ENCODE measurements at regions not wholly inside any gene's neighbourhood (a gene's known extent, or its start where the extent isn't known, plus 50 kb on each side); places are given as distances from the start of the nearest gene placed in this dataset.
A peak's percentile ranks its signal among the peaks of the same experiment; 100 is the strongest.

GRCh38 chr2:189299974-189300373 is 120.4 kb upstream of the COL5A2 start:
- no peaks in the 10 kb centered on the region for H3K9me3 Mint-ChIP-seq
- no peaks in the 10 kb centered on the region for H3K36me3 Mint-ChIP-seq (ENCODE audit: low read depth)
- H3K27me3 Mint-ChIP-seq (ENCODE audit: low read depth) = no peaks in the 10 kb centered on the region
- DNase-seq = no peak
- CTCF ChIA-PET = interaction anchor here (1.4 kb wide), 1 partner anchor 157 kb away, joined by 6 read pairs; no protein-coding TSS in a partner anchor
- peak overlapping the region; percentile 89 for H3K27ac Mint-ChIP-seq
- intact Hi-C loops (cut with micrococcal nuclease) = loop anchor here (5.0 to 10.0 kb wide), 8 partner anchors 107 to 1725 kb away; partner anchors contain the start of genes NEMP2, OSGEPL1 and SLC40A1
- no peak overlapping the region for H3K4me3 Mint-ChIP-seq
- peaks cover 88% of the 10 kb centered on the region for H3K4me1 Mint-ChIP-seq (ENCODE audit: low read depth)

- DNase-seq = peak; percentile 77
- H3K4me3 Mint-ChIP-seq = no peak overlapping the region
- CTCF ChIA-PET = interaction anchor here (1.4 kb wide), 1 partner anchor 158 kb away, joined by 6 read pairs; no protein-coding TSS in a partner anchor
- H3K9me3 Mint-ChIP-seq = no peaks in the 10 kb centered on the region
- no peaks in the 10 kb centered on the region for H3K36me3 Mint-ChIP-seq (ENCODE audit: low read depth)
- peaks cover 85% of the 10 kb centered on the region for H3K4me1 Mint-ChIP-seq (ENCODE audit: low read depth)
- H3K27ac Mint-ChIP-seq = peak overlapping the region; percentile 89
- H3K27me3 Mint-ChIP-seq (ENCODE audit: low read depth) = no peaks in the 10 kb centered on the region
- intact Hi-C loops (cut with micrococcal nuclease) = loop anchor here (5.0 to 10.0 kb wide), 8 partner anchors 106 to 1724 kb away; partner anchors contain the start of genes NEMP2, OSGEPL1 and SLC40A1
Measured at GRCh38 chr2:189300916-189301315, 121.4 kb upstream of the COL5A2 start.

GRCh38 chr2:189302274-189302948 is 122.8 kb upstream of the COL5A2 start:
- H3K9me3 Mint-ChIP-seq = no peaks in the 10 kb centered on the region
- DNase-seq = peak; percentile 41
- no peaks in the 10 kb centered on the region for H3K36me3 Mint-ChIP-seq (ENCODE audit: low read depth)
- peak overlapping the region; percentile 7 for H3K4me3 Mint-ChIP-seq
- CTCF ChIA-PET = no interaction called here
- intact Hi-C loops (cut with micrococcal nuclease) = loop anchor here (1.0 to 10.0 kb wide), 10 partner anchors 105 to 1722 kb away; partner anchors contain the start of genes NEMP2, ORMDL1, OSGEPL1 and PMS1
- peak overlapping the region; percentile 91 for H3K27ac Mint-ChIP-seq
- H3K4me1 Mint-ChIP-seq (ENCODE audit: low read depth) = peaks cover 79% of the 10 kb centered on the region
- H3K27me3 Mint-ChIP-seq (ENCODE audit: low read depth) = no peaks in the 10 kb centered on the region

GRCh38 chr2:189304360-189304759 is 124.8 kb upstream of the COL5A2 start:
- no peaks in the 10 kb centered on the region for H3K9me3 Mint-ChIP-seq
- no peak overlapping the region for H3K4me3 Mint-ChIP-seq
- DNase-seq = peak; percentile 86
- H3K4me1 Mint-ChIP-seq (ENCODE audit: low read depth) = peaks cover 73% of the 10 kb centered on the region
- CTCF ChIA-PET = interaction anchor here (0.7 to 1.3 kb wide), 2 partner anchors 10 to 16 kb away, joined by 3 to 6 read pairs; no protein-coding TSS in a partner anchor
- no peaks in the 10 kb centered on the region for H3K36me3 Mint-ChIP-seq (ENCODE audit: low read depth)
- peak overlapping the region; percentile 91 for H3K27ac Mint-ChIP-seq
- intact Hi-C loops (cut with micrococcal nuclease) = loop anchor here (1.0 to 10.0 kb wide), 12 partner anchors 8 to 1720 kb away; partner anchors contain the start of genes NEMP2, OSGEPL1, SLC40A1 and WDR75
- H3K27me3 Mint-ChIP-seq (ENCODE audit: low read depth) = no peaks in the 10 kb centered on the region

- H3K4me3 Mint-ChIP-seq = no peak overlapping the region
- no peak for DNase-seq
- no peaks in the 10 kb centered on the region for H3K27me3 Mint-ChIP-seq (ENCODE audit: low read depth)
- intact Hi-C loops (cut with micrococcal nuclease) = loop anchor here (10.0 kb wide), 3 partner anchors 1019 to 1719 kb away; partner anchors contain the start of gene NEMP2
- H3K36me3 Mint-ChIP-seq (ENCODE audit: low read depth) = no peaks in the 10 kb centered on the region
- H3K27ac Mint-ChIP-seq = peak overlapping the region; percentile 91
- CTCF ChIA-PET = no interaction called here
- peaks cover 72% of the 10 kb centered on the region for H3K4me1 Mint-ChIP-seq (ENCODE audit: low read depth)
- H3K9me3 Mint-ChIP-seq = no peaks in the 10 kb centered on the region
Measured at GRCh38 chr2:189305291-189305943, 125.9 kb upstream of the COL5A2 start.

GRCh38 chr2:189306525-189306924 is 127.0 kb upstream of the COL5A2 start:
- intact Hi-C loops (cut with micrococcal nuclease) = loop anchor here (10.0 kb wide), 3 partner anchors 1018 to 1718 kb away; partner anchors contain the start of gene NEMP2
- no peak overlapping the region for H3K27ac Mint-ChIP-seq
- H3K4me3 Mint-ChIP-seq = no peak overlapping the region
- H3K27me3 Mint-ChIP-seq (ENCODE audit: low read depth) = no peaks in the 10 kb centered on the region
- CTCF ChIA-PET = interaction anchor here (0.7 to 0.9 kb wide), 2 partner anchors 11 to 14 kb away, joined by 3 read pairs; no protein-coding TSS in a partner anchor
- DNase-seq = no peak
- peaks cover 68% of the 10 kb centered on the region for H3K4me1 Mint-ChIP-seq (ENCODE audit: low read depth)
- no peaks in the 10 kb centered on the region for H3K36me3 Mint-ChIP-seq (ENCODE audit: low read depth)
- no peaks in the 10 kb centered on the region for H3K9me3 Mint-ChIP-seq

- Mint-ChIP-seq H3K9me3 (no peaks in the 10 kb centered on the region), H3K4me3 (no peak overlapping the region), H3K27ac (no peak overlapping the region), H3K27me3 (ENCODE audit: low read depth) (no peaks in the 10 kb centered on the region), H3K4me1 (ENCODE audit: low read depth) (peaks cover 73% of the 10 kb centered on the region), H3K36me3 (ENCODE audit: low read depth) (no peaks in the 10 kb centered on the region)
- CTCF ChIA-PET = no interaction called here
- intact Hi-C loops (cut with micrococcal nuclease) = loop anchor here (10.0 kb wide), 3 partner anchors 1017 to 1717 kb away; partner anchors contain the start of gene NEMP2
- DNase-seq = no peak
Measured at GRCh38 chr2:189308056-189308790, 128.7 kb upstream of the COL5A2 start.

- no peak for DNase-seq
- peaks cover 73% of the 10 kb centered on the region for H3K4me1 Mint-ChIP-seq (ENCODE audit: low read depth)
- H3K9me3 Mint-ChIP-seq = no peaks in the 10 kb centered on the region
- H3K4me3 Mint-ChIP-seq = no peak overlapping the region
- peak overlapping the region; percentile 50 for H3K27ac Mint-ChIP-seq
- intact Hi-C loops (cut with micrococcal nuclease) = loop anchor here (10.0 kb wide), 3 partner anchors 1015 to 1715 kb away; partner anchors contain the start of gene NEMP2
- H3K36me3 Mint-ChIP-seq (ENCODE audit: low read depth) = no peaks in the 10 kb centered on the region
- CTCF ChIA-PET = no interaction called here
- H3K27me3 Mint-ChIP-seq (ENCODE audit: low read depth) = no peaks in the 10 kb centered on the region
Measured at GRCh38 chr2:189309331-189309730, 129.8 kb upstream of the COL5A2 start.

- DNase-seq = no peak
- CTCF ChIA-PET = interaction anchor here (0.9 to 1.1 kb wide), 2 partner anchors 9 to 170 kb away, joined by 3 to 5 read pairs; no protein-coding TSS in a partner anchor
- H3K9me3 Mint-ChIP-seq = no peaks in the 10 kb centered on the region
- intact Hi-C loops (cut with micrococcal nuclease) = loop anchor here (1.0 kb wide), 1 partner anchor 8 kb away; no protein-coding TSS in a partner anchor
- peaks cover 7% of the 10 kb centered on the region for H3K36me3 Mint-ChIP-seq (ENCODE audit: low read depth)
- H3K4me3 Mint-ChIP-seq = no peak overlapping the region
- H3K27me3 Mint-ChIP-seq (ENCODE audit: low read depth) = no peaks in the 10 kb centered on the region
- peaks cover 66% of the 10 kb centered on the region for H3K4me1 Mint-ChIP-seq (ENCODE audit: low read depth)
- H3K27ac Mint-ChIP-seq = peak overlapping the region; percentile 74
Measured at GRCh38 chr2:189312211-189312610, 129.1 kb upstream of the WDR75 start.

- intact Hi-C loops (cut with micrococcal nuclease) = loop anchor here (1.0 kb wide), 1 partner anchor 8 kb away; no protein-coding TSS in a partner anchor
- H3K4me1 Mint-ChIP-seq (ENCODE audit: low read depth) = peaks cover 66% of the 10 kb centered on the region
- H3K27me3 Mint-ChIP-seq (ENCODE audit: low read depth) = no peaks in the 10 kb centered on the region
- DNase-seq = no peak
- no peak overlapping the region for H3K4me3 Mint-ChIP-seq
- CTCF ChIA-PET = interaction anchor here (0.9 to 1.1 kb wide), 2 partner anchors 9 to 170 kb away, joined by 3 to 5 read pairs; no protein-coding TSS in a partner anchor
- H3K9me3 Mint-ChIP-seq = no peaks in the 10 kb centered on the region
- peaks cover 7% of the 10 kb centered on the region for H3K36me3 Mint-ChIP-seq (ENCODE audit: low read depth)
- peak overlapping the region; percentile 74 for H3K27ac Mint-ChIP-seq
Measured at GRCh38 chr2:189312643-189313042, 128.6 kb upstream of the WDR75 start.

GRCh38 chr2:189318761-189319160 is 122.5 kb upstream of the WDR75 start:
- H3K27me3 Mint-ChIP-seq (ENCODE audit: low read depth) = no peaks in the 10 kb centered on the region
- intact Hi-C loops (cut with micrococcal nuclease) = no loop called here
- CTCF ChIA-PET = interaction anchor here (0.8 to 1.6 kb wide), 3 partner anchors 11 to 224 kb away, joined by 3 read pairs; no protein-coding TSS in a partner anchor
- peaks cover 16% of the 10 kb centered on the region for H3K36me3 Mint-ChIP-seq (ENCODE audit: low read depth)
- H3K9me3 Mint-ChIP-seq = peaks cover 13% of the 10 kb centered on the region
- H3K4me1 Mint-ChIP-seq (ENCODE audit: low read depth) = peaks cover 16% of the 10 kb centered on the region
- DNase-seq = no peak
- H3K4me3 Mint-ChIP-seq = no peak overlapping the region
- H3K27ac Mint-ChIP-seq = no peak overlapping the region

All from activated naive CD4-positive, alpha-beta T cell treated with anti-CD3 and anti-CD28 coated beads for 36 hours (primary cell).